ENCODE measurements at regions not wholly inside any gene's neighbourhood (a gene's known extent, or its start where the extent isn't known, plus 50 kb on each side); places are given as distances from the start of the nearest gene placed in this dataset.

- Histone ChIP-seq H3K79me2 (ENCODE audit: control insufficient read depth, insufficient read depth, low read length) (no peaks in the 10 kb centered on the region), H3K4me3 (ENCODE audit: control insufficient read depth in 2 of 3, extremely low read depth in 1 of 3, insufficient read depth in 2 of 3, low read depth in 1 of 3, low read length in 3 of 3) (no peak overlapping the region), H2AFZ (ENCODE audit: control insufficient read depth, low read length) (no peak overlapping the region), H3K4me2 (ENCODE audit: control insufficient read depth, extremely low read depth, insufficient read depth, low read depth, low read length) (no peak overlapping the region), H3K27me3 (ENCODE audit: control insufficient read depth, extremely low read depth, insufficient read depth, low read length) (no peaks in the 10 kb centered on the region), H3K36me3 (ENCODE audit: control insufficient read depth in 2 of 2, extremely low read depth in 1 of 2, insufficient read depth in 2 of 2, low read length in 2 of 2) (no peaks in the 10 kb centered on the region), H3K4me1 (ENCODE audit: control insufficient read depth, extremely low read depth, insufficient read depth, low read length) (no peaks in the 10 kb centered on the region), H3K27ac (ENCODE audit: control insufficient read depth, insufficient read depth, low read length) (no peak overlapping the region), H4K20me1 (ENCODE audit: control insufficient read depth, extremely low read depth, insufficient read depth, low read length) (no peaks in the 10 kb centered on the region), H3K9me1 (ENCODE audit: control insufficient read depth, extremely low read depth, insufficient read depth, low read length) (no peaks in the 10 kb centered on the region), H3K9me3 (ENCODE audit: control insufficient read depth, low read depth, low read length) (no peaks in the 10 kb centered on the region), H3K9ac (ENCODE audit: control insufficient read depth, extremely low read depth, insufficient read depth, low read length) (no peak overlapping the region)
- dilution Hi-C loops (cut with MboI; ENCODE audit: extremely low pct_ligation_motif_present, low sequenced_read_pairs), result no loop called here
- FAIRE-seq, result no peak
- no peak for DNase-seq (ENCODE audit: low read depth, low spot score)
- no peak for TF ChIP-seq EZH2 (IDR thresholded peaks at IDR 0.05; ENCODE audit: low read length)
- TF ChIP-seq, protein P1, sequence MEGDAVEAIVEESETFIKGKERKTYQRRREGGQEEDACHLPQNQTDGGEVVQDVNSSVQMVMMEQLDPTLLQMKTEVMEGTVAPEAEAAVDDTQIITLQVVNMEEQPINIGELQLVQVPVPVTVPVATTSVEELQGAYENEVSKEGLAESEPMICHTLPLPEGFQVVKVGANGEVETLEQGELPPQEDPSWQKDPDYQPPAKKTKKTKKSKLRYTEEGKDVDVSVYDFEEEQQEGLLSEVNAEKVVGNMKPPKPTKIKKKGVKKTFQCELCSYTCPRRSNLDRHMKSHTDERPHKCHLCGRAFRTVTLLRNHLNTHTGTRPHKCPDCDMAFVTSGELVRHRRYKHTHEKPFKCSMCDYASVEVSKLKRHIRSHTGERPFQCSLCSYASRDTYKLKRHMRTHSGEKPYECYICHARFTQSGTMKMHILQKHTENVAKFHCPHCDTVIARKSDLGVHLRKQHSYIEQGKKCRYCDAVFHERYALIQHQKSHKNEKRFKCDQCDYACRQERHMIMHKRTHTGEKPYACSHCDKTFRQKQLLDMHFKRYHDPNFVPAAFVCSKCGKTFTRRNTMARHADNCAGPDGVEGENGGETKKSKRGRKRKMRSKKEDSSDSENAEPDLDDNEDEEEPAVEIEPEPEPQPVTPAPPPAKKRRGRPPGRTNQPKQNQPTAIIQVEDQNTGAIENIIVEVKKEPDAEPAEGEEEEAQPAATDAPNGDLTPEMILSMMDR (optimal IDR thresholded peaks at IDR 0.05 in 1 of 3, IDR thresholded peaks at IDR 0.05 in 1 of 3, conservative IDR thresholded peaks at IDR 0.05 in 1 of 3; ENCODE audit: extremely low read depth in 1 of 3, insufficient read depth in 2 of 3, low read length in 3 of 3), result no peak
These were observed 477.1 kb downstream of the AGTPBP1 start for GRCh38 chr9:85264695-85265094.

DNA sequence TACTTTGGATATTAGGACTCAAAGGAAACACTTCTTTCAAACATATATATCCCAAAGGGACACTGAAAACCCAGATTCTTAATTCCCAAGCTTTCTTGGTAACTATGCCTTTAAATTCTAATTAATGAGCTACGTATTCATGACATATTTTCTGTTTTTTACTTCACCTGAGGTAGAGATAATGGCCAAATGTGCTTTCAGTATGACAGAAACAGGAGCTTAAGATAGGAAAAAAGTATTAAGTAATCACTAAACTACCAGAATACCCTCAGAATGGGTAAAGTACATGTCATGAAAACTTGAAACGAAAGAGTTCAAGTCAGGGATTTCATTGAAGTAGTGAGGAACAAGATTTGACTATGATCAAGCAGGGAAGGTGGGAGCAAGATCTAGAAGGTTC, 478.5 kb downstream of the AGTPBP1 start:
- no peak overlapping the region for H3K27ac ChIP-seq (ENCODE audit: control insufficient read depth, insufficient read depth, low read length)
- FAIRE-seq (no peak), DNase-seq (ENCODE audit: low read depth, low spot score) (no peak)
- no peak overlapping the region for H3K4me2 ChIP-seq (ENCODE audit: control insufficient read depth, extremely low read depth, insufficient read depth, low read depth, low read length)
- TF ChIP-seq, protein P1 (optimal IDR thresholded peaks at IDR 0.05 in 1 of 3, IDR thresholded peaks at IDR 0.05 in 1 of 3, conservative IDR thresholded peaks at IDR 0.05 in 1 of 3; ENCODE audit: extremely low read depth in 1 of 3, insufficient read depth in 2 of 3, low read length in 3 of 3), result no peak
- TF ChIP-seq EZH2 (IDR thresholded peaks at IDR 0.05; ENCODE audit: low read length), result no peak
- dilution Hi-C loops (cut with MboI; ENCODE audit: extremely low pct_ligation_motif_present, low sequenced_read_pairs), result no loop called here
- H3K36me3 ChIP-seq (ENCODE audit: control insufficient read depth in 2 of 2, extremely low read depth in 1 of 2, insufficient read depth in 2 of 2, low read length in 2 of 2), result no peaks in the 10 kb centered on the region
- no peak overlapping the region for H3K9ac ChIP-seq (ENCODE audit: control insufficient read depth, extremely low read depth, insufficient read depth, low read length)
- H3K9me1 ChIP-seq (ENCODE audit: control insufficient read depth, extremely low read depth, insufficient read depth, low read length), result no peaks in the 10 kb centered on the region
- H3K4me3 ChIP-seq (ENCODE audit: control insufficient read depth in 2 of 3, extremely low read depth in 1 of 3, insufficient read depth in 2 of 3, low read depth in 1 of 3, low read length in 3 of 3), result no peak overlapping the region
- H3K27me3 ChIP-seq (ENCODE audit: control insufficient read depth, extremely low read depth, insufficient read depth, low read length), result no peaks in the 10 kb centered on the region
- no peaks in the 10 kb centered on the region for H3K79me2 ChIP-seq (ENCODE audit: control insufficient read depth, insufficient read depth, low read length)
- H3K4me1 ChIP-seq (ENCODE audit: control insufficient read depth, extremely low read depth, insufficient read depth, low read length), result peaks cover 4% of the 10 kb centered on the region
- H2AFZ ChIP-seq (ENCODE audit: control insufficient read depth, low read length), result no peak overlapping the region
- no peaks in the 10 kb centered on the region for H4K20me1 ChIP-seq (ENCODE audit: control insufficient read depth, extremely low read depth, insufficient read depth, low read length)
- no peaks in the 10 kb centered on the region for H3K9me3 ChIP-seq (ENCODE audit: control insufficient read depth, low read depth, low read length)
